GM18519 (cell line): ENCODE measurements at regions not wholly inside any gene's neighbourhood (a gene's known extent, or its start where the extent isn't known, plus 50 kb on each side); places are given as distances from the start of the nearest gene placed in this dataset.
"Not testable (repeated sequence)": the region's sequence is repeated elsewhere in the genome, so short reads cannot be mapped to it uniquely, and the experiment has no call there.

Source experiments
- ATAC-seq: cut with Tn5 transposase; IDR thresholded peaks from one replicate; pipeline ENCODE4 v1.9.1; 2021; ENCODE audit warnings: mild to moderate bottlenecking, moderate library complexity; ENCODE audit not compliant: unreplicated experiment, low FRiP score

DNA sequence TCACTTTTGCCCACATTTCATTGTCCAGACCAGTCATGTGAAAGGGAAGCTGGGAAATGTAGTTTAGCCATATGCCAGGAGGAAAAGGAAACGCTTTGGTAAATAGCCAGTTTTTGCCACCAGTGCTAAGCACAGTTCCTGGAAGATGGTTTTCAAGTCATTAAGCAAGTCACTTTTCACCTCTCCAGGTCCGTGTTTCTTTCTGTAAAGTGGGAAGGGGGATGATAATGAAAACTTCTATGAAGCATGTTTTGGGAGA lies 96.6 kb upstream of the TPTE start:
- not testable (repeated sequence) for ATAC-seq

DNA sequence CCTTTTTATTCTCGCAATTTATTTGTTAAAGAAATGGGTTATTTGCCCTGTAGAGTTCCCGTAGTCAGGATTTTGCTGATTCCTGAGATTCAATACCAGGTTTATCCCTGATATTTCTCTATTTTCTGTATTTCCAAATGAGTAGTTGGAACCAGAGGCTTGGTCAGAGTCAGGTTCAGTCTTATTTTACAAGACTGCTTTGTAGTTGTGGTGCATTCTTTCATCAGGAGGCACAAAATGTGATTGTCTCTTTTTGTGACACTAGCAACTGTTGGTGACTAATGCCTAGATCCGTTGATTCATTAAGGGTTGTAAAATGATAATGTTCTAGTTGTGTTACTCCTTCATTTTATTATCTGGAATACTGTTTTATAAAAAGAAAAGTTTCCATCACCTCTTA lies 95.5 kb upstream of the TPTE start:
- ATAC-seq: no peak

DNA sequence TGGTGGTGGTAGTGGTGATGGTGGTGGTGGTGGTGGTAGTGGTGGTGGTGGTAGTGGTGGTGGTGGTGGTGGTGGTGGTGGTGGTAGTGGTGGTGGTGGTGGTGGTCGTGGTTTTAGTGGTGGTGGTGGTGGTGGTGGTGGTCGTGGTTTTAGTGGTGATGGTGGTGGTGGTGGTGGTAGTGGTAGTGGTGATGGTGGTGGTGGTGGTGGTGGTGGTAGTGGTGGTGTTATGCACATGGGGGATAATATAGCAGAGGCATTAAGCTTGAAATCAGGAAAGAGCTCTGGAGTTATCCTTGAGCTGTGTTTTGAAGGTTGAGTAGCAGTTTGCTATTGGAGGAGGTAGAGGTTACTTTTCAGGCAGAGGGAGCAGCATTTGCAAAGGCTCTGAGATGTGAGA lies 94.6 kb upstream of the TPTE start:
- ATAC-seq: not testable (repeated sequence)

DNA sequence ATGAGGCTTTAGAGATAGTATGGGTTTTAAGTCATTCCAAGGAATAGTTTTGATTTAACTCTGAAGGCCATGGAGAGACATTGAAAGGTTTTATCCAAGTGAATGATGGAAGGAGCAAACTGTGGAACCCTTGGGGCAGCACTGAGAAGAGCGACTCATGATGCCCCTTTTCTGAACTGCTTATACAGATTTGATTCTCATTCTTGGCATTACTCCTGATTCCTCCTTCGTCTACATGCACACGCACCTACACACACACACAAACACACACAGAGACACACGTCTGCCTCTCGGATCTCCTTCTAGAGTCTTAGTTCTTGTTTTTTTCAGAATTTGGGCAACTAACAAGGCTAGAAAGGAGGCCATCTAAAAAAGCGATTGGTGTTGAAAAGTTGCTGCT lies 94.1 kb upstream of the TPTE start:
- not testable (repeated sequence) for ATAC-seq

DNA sequence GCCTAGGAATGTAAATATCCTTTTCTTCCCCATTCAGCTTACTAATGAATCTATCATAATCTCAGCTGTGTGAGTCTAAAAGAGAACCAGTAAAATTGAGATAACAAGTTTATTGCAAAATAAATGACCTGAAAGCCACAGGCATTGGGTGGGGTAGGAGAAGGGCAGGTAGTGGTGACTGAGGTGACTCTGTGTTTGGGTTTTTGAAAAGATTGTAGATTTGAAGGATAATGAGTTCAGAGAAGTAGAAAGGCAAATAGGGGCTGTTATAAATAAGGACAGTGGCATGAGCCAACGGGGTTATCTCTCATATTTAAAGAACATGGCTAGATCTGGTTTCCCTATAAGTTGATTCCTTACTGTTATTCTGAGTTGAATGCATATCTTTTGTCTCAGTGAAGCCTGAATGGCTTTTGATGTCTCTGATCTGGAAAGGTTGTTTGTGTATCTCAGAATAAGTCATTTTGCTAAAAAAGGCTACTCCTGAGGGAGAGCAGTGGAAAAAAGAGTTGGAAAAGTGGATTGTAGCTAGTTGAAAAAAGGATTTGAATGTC lies 92.3 kb upstream of the TPTE start:
- not testable (repeated sequence) for ATAC-seq

DNA sequence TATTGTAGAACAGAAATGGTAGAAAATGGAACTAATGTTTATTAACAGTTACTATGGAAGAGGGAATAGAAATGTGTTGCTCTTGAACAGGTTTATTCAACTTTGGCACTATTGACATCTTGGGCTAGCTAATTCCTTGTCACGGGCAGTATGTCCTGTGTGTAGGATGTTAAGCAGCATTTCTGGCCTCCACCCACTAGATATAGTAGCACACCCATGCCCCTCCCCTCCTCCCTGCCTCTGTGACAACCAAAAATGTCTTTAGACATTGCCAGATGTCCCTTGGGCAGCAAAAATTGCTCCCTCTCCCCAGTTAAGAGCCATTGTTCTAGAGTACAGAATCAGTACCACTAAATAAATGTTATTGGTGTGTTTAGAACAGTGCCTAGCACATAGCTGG lies 91.4 kb upstream of the TPTE start:
- ATAC-seq: no peak

DNA sequence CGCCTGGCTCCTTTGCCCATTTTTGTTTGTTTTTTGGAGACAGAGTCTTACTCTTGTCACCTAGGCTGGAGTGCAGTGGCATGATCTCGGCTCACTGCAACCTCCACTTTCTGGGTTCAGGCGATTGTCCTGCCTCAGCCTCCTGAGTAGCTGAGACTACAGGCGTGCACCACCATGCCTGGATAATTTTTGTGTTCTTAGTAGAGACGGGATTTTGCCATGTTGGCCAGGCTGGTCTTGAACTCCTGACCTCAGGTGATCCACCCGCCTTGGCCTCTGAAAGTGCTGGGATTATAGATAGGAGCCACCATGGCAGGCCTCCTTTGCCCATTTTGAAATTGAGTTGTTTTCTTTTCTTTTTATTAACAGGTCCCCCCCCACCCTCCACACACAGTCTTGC lies 89.4 kb upstream of the TPTE start:
- ATAC-seq: not testable (repeated sequence)

DNA sequence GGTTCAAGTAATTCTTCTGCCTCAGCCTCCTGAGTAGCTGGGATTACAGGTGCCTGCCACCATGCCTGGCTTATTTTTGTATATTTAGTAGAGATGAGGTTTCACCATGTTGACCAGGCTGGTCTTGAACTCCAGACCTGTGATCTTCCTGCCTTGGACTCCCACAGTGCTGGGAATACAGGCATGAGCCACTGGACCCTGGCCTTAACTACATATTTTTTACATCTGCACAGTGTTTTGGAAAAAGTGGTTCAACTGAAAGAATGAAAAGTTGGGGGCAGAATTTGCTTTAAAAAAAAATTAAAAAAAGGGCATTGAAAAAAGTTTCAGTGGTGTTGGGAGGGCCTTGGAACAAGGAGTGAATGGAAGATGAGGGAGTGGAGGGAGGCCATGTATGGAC lies 88.9 kb upstream of the TPTE start:
- not testable (repeated sequence) for ATAC-seq

DNA sequence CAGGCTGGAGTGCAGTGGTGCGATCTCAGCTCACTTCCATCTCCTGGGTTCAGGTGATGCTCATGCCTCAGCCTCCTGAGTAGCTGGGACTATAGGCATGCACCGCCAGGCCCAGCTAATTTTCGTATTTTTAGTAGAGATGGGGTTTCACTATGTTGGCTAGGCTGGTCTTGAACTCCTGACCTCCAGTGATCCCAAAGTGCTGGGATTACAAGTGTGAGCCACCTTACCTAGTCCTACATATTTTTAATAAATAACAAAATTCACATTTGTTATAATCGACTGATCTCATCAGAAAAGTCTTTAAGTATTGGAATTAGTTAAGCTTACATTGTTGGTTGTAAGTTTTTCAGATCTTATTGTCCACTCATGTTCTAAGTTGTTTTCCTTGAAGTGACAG lies 83.4 kb upstream of the TPTE start:
- not testable (repeated sequence) for ATAC-seq

DNA sequence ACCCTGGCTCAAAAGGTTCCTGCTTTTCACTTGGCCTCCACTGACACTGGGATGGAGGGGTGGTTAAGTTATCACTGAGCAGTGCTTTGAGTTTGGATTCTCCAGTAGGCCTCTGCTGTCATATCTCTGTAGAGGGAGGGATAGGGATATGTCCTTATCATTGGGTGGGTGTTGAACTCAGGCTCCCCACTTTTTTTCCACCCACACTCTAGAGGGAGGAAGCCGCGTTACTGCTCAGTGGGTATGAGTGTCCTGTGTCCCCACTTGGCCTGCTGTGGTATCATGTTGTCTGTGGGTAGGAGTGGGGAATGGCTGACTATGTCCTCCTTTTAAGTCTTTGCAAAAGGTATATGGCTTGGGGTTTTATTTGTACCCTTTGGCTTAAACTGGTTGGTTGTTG lies 80.7 kb upstream of the TPTE start:
- ATAC-seq: not testable (repeated sequence)

DNA sequence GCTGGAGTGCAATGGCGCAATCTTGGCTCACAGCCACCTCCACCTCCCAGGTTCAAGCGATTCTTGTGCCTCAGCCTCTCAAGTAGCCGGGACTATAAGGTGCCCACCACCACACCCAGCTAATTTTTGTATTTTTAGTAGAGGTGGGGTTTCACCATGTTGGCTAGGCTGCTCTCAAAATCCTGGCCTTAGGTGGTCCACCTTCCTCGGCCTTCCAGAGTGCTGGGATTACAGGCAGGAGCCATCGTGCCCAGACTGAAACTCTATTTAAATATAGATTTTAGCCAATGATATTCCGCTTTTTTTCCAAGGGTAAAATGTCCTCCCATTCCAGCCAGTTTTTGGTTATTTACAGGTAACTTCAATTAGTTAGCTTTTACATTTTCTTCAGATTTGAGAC lies 79.4 kb upstream of the TPTE start:
- not testable (repeated sequence) for ATAC-seq

DNA sequence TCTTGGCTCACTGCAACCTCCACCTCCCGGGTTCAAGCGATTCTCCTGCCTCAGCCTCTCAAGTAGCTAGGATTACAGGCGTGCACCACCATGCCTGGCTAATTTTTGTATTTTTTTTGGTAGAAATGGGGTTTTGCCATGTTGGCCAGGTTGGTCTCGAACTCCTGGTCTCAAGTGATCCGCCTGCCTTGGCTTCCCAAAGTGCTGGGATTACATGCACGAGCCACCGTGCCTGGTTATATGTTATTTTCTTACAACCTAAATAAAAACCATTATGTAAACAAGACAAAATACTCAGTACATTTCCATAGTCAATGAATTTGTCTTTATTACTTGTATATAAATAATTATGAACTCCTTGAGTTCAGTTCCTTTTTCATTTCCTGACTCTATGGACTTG lies 75.7 kb upstream of the TPTE start:
- ATAC-seq: not testable (repeated sequence)

DNA sequence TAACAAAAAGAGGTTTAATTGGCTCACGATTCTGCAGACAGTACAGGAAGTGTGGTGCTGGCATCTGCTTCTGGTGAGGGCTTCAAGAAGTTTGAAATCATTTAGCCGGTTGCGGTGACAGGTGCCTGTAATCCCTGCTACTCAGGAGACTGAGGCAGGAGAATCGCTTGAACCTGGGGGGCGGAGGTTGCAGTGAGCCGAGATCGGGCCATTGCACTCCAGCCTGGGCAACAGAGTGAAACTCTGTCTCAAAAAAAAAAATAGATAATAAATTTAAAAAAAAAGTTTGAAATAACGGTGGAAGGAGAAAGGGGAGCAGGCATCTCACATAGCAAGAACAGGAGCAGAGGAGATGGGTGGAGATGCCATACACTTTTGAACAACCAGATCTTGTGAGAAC lies 71.9 kb upstream of the TPTE start:
- ATAC-seq: not testable (repeated sequence)

DNA sequence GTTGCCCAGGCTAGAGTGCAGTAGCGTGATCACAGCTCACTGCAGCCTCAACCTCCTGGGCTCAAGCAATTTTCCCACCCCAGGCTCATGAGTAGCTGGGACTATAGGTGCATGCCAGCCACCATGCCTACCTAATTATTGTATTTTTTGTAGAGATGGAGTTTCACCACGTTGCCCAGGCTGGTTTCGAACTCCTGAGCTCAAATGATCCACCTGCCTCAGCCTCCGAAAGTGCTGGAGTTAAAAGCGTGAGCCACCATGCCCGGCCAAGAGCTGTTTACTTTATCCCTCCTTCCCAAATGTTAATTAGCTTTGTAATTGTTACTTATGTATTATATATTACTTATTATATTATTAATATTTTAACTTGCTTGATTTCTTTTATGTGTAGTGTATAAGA lies 70.1 kb upstream of the TPTE start:
- not testable (repeated sequence) for ATAC-seq

DNA sequence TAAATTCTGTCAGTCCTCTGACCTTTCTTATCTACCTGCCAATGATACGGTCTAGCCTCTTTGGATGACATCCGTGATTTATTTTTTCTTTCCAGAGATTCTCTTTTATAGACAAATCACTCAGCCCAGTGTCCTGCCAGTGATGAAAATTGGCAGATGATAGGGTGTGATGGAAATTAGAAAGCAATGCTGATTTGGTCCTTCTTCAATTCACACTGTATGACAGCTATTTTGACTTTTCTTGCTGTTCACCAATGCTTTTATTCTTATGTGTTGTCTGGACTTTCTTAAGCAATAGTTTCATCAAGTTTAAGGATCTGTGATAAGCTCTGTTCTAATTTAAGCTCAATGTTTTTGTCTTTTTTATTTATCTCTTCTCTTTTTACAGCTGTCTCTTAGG lies 63.6 kb upstream of the TPTE start:
- not testable (repeated sequence) for ATAC-seq

DNA sequence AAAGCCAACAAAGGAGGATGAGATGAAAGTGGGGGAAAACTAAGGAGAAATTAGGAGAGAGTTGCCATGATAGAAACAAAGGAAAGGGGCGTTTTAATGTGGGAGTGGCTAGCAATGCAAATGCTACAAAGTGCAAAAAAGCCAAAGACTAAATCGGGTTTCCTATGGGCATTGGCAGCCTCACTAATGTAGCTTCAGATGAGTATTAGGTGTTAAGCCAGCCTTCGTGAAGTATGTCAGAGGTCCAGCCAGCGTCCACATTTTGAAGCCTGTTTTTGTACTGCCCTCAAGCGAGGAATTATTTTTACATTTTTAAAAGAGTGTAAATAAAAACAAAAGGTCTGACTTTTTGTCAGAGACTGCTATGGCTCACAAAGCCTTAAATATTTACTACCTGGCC lies 60.4 kb upstream of the TPTE start:
- not testable (repeated sequence) for ATAC-seq

DNA sequence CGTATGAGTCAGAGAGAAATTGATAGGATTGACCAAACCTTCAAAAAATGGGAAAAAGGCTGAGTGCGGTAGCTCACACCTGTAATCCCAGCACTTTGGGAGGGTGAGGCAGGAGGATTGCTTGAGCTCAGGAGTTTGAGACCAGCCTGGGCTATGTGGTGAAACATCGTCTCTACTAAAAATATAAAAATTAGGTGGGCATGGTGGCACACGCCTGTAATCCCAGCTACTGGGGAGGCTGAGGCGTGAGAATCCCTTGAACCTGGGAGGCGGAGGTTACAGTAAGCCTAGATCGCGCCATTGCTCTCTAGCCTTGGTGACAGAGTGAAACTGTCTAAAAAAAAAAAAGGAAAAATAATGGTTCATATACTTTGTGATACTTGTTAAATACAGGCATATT lies 59.9 kb upstream of the TPTE start:
- ATAC-seq: not testable (repeated sequence)

DNA sequence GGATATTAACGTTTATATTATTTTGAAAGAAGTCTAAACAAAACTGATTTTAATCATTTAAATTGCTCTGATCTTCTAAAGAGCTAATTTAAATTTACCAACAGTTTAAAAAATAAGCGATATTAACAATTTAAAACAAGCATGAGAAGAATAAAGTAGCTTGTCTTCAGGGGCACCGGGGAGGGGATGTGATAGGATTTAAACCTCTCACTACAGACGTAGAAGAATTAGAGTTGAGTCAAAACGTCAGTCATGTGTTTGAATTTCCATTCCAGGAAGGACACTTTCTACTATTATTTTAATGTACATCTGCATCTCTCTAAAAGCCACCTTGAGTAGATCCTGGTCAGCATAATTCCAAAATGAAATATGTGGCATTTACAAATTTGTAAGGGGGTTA lies 58.2 kb upstream of the TPTE start:
- ATAC-seq: no peak

DNA sequence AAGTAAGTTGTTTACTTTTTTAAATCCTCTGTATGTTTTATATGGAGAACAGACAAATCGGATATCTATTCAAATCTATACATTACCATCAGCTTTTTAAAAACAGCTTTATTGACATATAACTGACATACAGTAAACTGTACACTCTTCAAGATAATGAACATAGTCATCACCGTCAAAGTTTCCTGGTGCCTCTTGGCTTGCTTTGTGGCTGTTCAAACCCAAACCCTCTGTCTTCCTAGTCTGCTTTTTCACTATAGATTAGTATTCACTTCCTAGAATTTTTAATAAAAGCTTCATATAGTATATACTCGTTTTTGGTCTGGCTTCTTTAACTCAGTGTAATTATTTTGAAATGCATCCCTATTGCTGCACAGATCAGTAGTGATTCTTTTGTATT lies 56.4 kb upstream of the TPTE start:
- no peak for ATAC-seq

DNA sequence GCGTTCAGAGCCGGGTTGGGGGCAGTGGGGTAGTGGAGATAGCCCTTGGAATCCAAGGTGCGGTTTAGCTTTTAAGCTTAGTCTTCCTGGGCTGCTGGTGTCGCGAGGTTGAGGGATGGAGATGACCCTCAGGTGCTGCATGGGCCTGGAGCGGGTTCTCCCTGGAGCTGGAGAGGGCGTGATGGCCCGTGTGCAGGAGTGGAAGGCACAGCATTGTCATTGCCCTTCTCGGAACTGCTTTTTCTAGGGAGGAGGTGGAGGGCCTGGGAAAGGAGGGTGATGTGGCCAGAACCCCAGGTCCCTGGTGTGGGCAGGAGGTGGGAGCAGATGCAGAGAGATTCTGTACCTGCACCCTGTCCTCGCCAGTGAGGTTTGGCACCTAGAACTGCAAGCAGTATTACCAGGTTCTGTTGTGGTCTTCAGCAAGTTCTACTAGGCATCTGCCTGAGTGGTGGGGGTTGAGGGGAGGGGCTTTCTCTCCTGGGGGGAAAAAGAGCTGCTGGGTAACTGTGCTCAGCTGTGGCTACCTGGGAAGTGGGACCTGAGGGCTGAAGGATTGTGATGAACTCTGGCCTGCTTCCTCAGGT lies 55.8 kb upstream of the TPTE start:
- ATAC-seq: not testable (repeated sequence)

DNA sequence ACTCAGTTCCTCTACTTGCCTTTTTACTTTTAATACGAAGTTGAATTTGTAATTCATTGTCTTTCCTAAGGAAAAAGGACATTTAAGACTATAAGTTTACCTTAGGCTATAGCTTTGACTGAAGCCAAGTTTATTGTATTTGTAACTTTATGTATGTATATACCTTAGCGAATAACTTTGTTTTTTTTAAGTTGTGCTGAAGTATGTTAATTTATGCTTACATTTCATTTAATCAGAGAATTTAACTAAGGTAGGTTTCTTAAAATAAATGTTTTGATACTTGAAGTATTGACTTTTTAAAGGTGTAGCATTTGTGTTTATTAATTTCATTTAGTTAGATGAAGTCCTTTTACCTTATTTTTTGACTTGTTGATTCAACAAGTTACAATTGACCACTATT lies 55.2 kb upstream of the TPTE start:
- no peak for ATAC-seq
